Activated CD8-positive, alpha-beta T cell treated with anti-CD3 and anti-CD28 coated beads for 36 hours (primary cell): ENCODE measurements at regions not wholly inside any gene's neighbourhood (a gene's known extent, or its start where the extent isn't known, plus 50 kb on each side); places are given as distances from the start of the nearest gene placed in this dataset.

Source experiments
- ATAC-seq: fragments of 200-7000 bp; cut with Tn5 transposase; one replicate; pipeline ENCODE4 v1.10.0; 2021; ENCODE audit warnings: mild to moderate bottlenecking, moderate library complexity
- CTCF ChIA-PET: fragments of 350-600 bp; sonication (Branson Sonifier 250); formaldehyde crosslinking; loops from one replicate; lab custom pipeline; 2021; ENCODE audit warnings: antibody characterized with exemption; lab: Charles Lee
- POLR2A ChIA-PET: fragments of 350-600 bp; sonication (Branson Sonifier 250); formaldehyde crosslinking; loops from one replicate; lab custom pipeline; 2021; ENCODE audit warnings: antibody characterized with exemption; lab: Charles Lee
- DNase-seq: peaks from one replicate; pipeline ENCODE4 v3.0.0-alpha.2; 2020
- H3K27ac Mint-ChIP-seq: one replicate; pipeline ENCODE4 v1.8.0; 2021; ENCODE audit warnings: mild to moderate bottlenecking, mixed read lengths
- H3K27me3 Mint-ChIP-seq: one replicate; pipeline ENCODE4 v1.8.0; 2021; ENCODE audit warnings: mixed read lengths
- H3K36me3 Mint-ChIP-seq: one replicate; pipeline ENCODE4 v1.8.0; 2021; ENCODE audit warnings: low read depth, mixed read lengths
- H3K4me1 Mint-ChIP-seq: one replicate; pipeline ENCODE4 v1.8.0; 2021; ENCODE audit warnings: low read depth, mixed read lengths
- H3K4me3 Mint-ChIP-seq: one replicate; pipeline ENCODE4 v1.8.0; 2021; ENCODE audit warnings: mild to moderate bottlenecking, moderate library complexity, mixed read lengths
- H3K9me3 Mint-ChIP-seq: one replicate; pipeline ENCODE4 v1.8.0; 2021; ENCODE audit warnings: mixed read lengths
- intact Hi-C: fragments of 100-400 bp; cut with micrococcal nuclease; formaldehyde crosslinking; loops from one replicate; pipeline ENCODE4 v1.10.0; 2022
- TF ChIP-seq, protein P1 (sequence below): fragments of 200-600 bp; IDR thresholded peaks from one replicate; pipeline ENCODE4 v1.8.0; 2022; ENCODE audit warnings: antibody characterized with exemption, mild to moderate bottlenecking

DNA sequence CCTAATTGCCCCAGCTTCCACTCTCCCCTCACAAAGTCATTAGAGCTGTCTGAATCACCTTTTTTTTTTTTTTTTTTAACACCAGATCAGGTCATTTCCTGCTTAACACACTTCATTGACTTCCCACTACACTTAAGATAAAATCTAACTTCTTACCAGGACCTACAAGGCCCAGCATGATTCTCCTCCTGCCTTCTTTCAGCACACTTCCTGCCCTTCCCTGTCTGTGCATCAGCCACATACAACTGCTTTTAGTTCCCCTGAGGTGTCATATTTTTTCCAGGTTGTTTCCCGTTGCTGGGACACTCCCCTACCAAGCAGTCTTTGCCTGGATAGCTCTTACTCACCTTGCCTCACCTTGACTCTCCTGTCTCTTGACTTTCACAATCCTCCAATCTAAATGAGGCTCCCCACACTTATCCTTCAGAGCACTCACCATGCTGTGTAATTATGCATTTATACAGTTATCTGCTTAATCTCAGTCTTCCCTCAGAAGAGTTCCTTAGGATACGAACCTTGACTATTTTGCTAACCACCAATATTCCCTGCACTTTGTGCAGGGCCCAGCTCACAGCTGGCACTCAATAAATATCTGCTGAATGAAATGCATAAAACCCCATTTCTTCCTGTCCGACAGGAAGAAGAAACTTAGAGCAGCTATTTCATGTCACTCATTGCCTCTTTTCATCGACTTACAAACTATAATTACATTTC lies 96.6 kb upstream of the AKIP1 start:
- Mint-ChIP-seq H3K27me3 (peaks cover 15% of the 10 kb centered on the region), H3K27ac (no peak overlapping the region), H3K9me3 (no peaks in the 10 kb centered on the region), H3K4me1 (peaks cover 5% of the 10 kb centered on the region), H3K36me3 (no peaks in the 10 kb centered on the region), H3K4me3 (no peak overlapping the region)
- POLR2A ChIA-PET, result no interaction called here
- intact Hi-C loops, result no loop called here
- TF ChIP-seq, protein P1, sequence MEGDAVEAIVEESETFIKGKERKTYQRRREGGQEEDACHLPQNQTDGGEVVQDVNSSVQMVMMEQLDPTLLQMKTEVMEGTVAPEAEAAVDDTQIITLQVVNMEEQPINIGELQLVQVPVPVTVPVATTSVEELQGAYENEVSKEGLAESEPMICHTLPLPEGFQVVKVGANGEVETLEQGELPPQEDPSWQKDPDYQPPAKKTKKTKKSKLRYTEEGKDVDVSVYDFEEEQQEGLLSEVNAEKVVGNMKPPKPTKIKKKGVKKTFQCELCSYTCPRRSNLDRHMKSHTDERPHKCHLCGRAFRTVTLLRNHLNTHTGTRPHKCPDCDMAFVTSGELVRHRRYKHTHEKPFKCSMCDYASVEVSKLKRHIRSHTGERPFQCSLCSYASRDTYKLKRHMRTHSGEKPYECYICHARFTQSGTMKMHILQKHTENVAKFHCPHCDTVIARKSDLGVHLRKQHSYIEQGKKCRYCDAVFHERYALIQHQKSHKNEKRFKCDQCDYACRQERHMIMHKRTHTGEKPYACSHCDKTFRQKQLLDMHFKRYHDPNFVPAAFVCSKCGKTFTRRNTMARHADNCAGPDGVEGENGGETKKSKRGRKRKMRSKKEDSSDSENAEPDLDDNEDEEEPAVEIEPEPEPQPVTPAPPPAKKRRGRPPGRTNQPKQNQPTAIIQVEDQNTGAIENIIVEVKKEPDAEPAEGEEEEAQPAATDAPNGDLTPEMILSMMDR, result no peak
- CTCF ChIA-PET, result interaction anchor here (0.7 to 2.3 kb wide), 10 partner anchors 9 to 145 kb away, joined by 3 to 9 read pairs (median 3); no protein-coding TSS in a partner anchor
- no peak for DNase-seq
- ATAC-seq, result peak; percentile 38

DNA sequence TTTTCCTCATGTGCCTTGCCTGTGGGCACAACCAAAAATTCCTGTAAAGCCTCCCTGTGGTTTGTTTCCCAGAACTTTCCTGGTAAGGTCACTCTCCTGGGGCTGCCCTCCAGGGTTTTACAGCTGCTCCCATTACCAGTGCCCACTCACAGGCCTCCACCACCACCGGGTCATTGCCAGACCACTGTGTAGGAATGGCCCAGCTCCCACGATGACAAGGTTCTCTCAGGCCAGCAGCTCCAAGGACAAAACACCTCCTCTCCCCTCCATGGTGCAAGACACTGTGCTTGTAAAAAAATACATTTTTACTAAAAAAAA lies 96.1 kb upstream of the AKIP1 start:
- POLR2A ChIA-PET, result no interaction called here
- CTCF ChIA-PET, result interaction anchor here (1.0 to 2.3 kb wide), 6 partner anchors 10 to 145 kb away, joined by 3 to 9 read pairs (median 3); no protein-coding TSS in a partner anchor

DNA sequence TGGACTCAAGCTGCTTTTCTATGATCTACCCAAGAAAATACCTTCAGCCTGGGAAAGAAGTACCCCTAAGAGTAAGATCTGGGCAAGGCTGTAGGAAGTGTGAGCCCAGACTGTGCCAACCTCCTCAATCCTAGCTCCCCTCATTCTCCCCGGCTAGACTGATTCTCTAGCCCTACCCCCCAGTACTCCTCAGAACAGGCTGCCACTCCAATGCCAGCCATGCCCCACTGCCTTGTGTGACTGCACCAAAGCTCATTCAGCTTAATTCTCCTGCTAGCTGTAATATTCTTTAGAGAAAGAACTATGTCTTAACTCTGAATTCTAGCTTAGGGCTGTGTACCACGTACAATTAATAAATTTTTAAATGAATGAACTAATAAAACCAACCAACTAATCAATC lies 92.6 kb upstream of the AKIP1 start:
- H3K27ac Mint-ChIP-seq, result no peak overlapping the region
- no peaks in the 10 kb centered on the region for H3K9me3 Mint-ChIP-seq
- H3K36me3 Mint-ChIP-seq, result no peaks in the 10 kb centered on the region
- ChIA-PET POLR2A (interaction anchor here (0.9 kb wide), 1 partner anchor 135 kb away, joined by 3 read pairs; the partner anchor contains the start of gene RPL27A), CTCF (no interaction called here)
- DNase-seq (no peak), ATAC-seq (no peak)
- H3K4me1 Mint-ChIP-seq, result no peaks in the 10 kb centered on the region
- TF ChIP-seq, protein P1, result no peak
- H3K27me3 Mint-ChIP-seq, result peaks cover 6% of the 10 kb centered on the region
- no peak overlapping the region for H3K4me3 Mint-ChIP-seq
- intact Hi-C loops, result no loop called here

More for the DNA sequence above, 96.1 kb upstream of the AKIP1 start:
- Mint-ChIP-seq H3K4me1 (peaks cover 5% of the 10 kb centered on the region), H3K27ac (no peak overlapping the region), H3K27me3 (peaks cover 16% of the 10 kb centered on the region), H3K4me3 (no peak overlapping the region), H3K36me3 (no peaks in the 10 kb centered on the region), H3K9me3 (no peaks in the 10 kb centered on the region)
- TF ChIP-seq, protein P1, result no peak
- no peak for ATAC-seq
- no peak for DNase-seq
- intact Hi-C loops, result no loop called here

DNA sequence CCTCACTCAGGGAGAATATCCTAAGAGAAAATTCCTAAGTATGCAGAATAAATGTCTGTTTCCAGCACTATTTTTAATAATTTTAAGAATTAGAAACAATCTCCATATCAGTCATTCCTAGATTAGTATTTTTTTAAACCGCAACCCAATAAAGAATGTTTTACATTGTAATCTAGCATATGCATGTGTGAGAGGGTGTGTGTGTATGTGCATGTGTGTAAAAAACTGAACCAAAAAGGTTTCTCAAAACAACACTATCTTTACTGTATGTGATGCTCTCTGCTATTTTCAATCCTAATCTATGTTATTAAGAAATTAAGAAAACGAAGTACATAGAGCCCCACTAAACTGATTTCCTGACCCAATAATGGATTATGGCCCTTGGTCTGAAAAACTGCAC lies 90.6 kb upstream of the AKIP1 start:
- ATAC-seq, result no peak
- H3K27ac Mint-ChIP-seq, result no peak overlapping the region
- H3K27me3 Mint-ChIP-seq, result peaks cover 9% of the 10 kb centered on the region
- CTCF ChIA-PET, result no interaction called here
- H3K4me3 Mint-ChIP-seq, result no peak overlapping the region
- H3K4me1 Mint-ChIP-seq, result no peaks in the 10 kb centered on the region
- H3K36me3 Mint-ChIP-seq, result no peaks in the 10 kb centered on the region
- intact Hi-C loops, result no loop called here
- TF ChIP-seq, protein P1, result no peak
- H3K9me3 Mint-ChIP-seq, result no peaks in the 10 kb centered on the region
- POLR2A ChIA-PET, result no interaction called here
- DNase-seq, result no peak

DNA sequence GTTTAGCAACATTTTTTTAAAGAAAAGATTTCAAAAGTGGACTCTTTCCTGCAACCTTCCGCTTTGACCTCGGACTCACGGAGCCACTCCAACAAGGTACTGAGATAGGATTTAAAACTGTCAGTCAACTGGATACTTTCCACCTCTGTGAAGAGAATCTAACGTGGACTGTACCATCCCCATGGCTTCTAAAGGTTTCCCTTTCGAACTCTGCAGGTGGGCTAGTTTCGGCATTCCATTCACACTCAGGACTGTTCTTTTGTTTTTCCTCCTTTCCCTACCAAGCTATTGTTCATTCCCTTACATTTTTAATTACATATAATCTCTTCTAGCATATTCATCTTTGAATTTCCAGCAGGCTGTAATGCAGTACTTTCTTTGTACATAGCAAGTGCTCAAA lies 88.5 kb upstream of the AKIP1 start:
- TF ChIP-seq, protein P1, result no peak
- CTCF ChIA-PET, result no interaction called here
- POLR2A ChIA-PET, result no interaction called here
- Mint-ChIP-seq H3K9me3 (no peaks in the 10 kb centered on the region), H3K4me1 (no peaks in the 10 kb centered on the region), H3K4me3 (no peak overlapping the region), H3K27ac (no peak overlapping the region), H3K27me3 (peaks cover 9% of the 10 kb centered on the region), H3K36me3 (no peaks in the 10 kb centered on the region)
- ATAC-seq, result no peak
- intact Hi-C loops, result no loop called here
- no peak for DNase-seq
